NCI-H460 (cell line): ENCODE measurements at regions not wholly inside any gene's neighbourhood (a gene's known extent, or its start where the extent isn't known, plus 50 kb on each side); places are given as distances from the start of the nearest gene placed in this dataset.
"Not testable (repeated sequence)": the region's sequence is repeated elsewhere in the genome, so short reads cannot be mapped to it uniquely, and the experiment has no call there.

Experiments
- DNase-seq: peaks from one replicate; pipeline ENCODE4 v3.0.0-alpha.2; 2016; ENCODE audit warnings: low read depth; ENCODE audit errors: extremely low read depth

DNA sequence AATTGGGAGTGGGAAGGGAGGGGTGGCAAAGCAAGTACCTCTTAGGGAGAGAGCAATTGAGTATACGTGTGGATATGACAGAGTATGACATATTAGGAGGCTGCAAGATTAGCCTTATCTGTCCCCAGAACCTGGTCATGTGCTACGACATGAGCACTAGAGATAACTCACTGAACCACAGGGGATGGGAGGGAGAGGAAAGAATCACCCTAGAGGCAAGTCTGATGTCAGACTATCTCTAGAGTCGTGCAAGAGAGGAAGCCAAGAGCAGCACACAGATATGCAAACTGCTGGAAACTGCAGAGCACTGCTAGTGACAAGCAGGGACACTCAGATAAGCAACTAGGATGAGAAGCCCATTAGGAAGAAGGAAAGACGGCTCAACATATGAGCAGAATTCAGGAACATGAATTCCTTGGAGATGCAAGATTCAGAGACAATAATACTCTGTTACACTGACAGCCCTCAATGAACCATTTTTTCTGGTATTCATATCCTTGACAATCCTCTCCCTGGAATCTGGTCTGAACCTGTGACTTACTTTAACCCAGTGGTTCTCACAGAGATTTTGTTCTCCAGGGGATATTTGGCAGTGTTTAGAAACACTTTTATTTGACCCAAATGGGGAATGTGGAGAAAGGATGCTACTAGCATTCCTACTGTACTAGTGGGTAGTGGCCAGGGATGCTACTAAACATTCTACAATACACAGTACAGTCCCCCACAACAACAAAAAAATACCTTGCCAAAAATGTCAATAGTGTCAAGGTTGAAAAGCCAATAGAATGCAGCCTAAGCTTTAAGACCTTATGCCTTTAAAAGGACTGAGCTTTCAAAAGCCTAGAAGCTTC is 84.0 kb upstream of the BMP2K start:
- DNase-seq = no peak

DNA sequence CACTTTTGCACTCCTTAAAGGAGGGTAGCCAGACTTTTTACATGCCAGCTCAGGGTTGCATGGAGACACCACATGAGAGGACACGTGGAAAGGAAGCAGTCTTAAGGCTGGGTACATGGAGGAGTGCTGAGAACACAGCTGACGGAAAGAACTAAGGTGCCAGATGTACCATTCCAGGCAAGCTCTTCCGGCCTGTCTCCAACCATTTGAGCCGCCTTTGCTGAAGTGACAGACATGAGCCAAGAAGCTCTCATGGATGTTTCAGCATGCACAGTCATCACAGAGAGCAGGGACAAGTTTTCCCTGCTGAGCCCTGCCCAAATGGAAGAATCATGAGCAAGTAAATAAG is 83.4 kb upstream of the BMP2K start:
- no peak for DNase-seq

DNA sequence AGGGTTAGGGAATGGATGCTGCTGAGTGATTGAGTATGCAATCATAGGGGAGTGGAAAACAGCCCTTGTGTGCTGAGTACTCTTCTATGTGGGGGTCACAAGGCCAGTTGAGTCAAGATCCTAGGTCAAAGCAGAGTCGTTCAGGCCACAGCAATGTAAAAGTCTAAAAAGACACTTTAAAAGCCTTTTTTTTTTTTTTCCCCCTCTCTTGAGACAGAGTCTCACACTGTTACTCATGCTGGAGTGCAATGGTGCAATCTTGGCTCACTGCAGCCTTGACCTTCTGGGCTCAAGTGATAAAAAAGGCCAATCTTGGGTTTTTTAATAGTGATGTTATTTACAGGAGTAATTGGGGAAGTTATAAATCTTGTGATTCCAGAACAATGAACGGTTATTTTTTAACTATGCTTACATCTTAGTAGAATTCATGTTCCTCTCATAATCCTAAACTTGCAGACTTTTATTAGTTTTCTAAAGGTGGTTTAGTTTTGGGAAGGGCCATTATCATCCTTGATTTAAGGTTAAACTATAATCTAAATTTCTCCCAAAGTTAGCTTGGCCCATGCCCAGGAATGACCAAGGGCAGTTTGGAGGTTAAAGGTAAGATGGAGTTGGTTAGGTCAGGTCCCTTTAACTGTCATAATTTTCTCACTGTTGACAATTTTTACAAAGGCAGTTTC is 82.2 kb upstream of the BMP2K start:
- no peak for DNase-seq

DNA sequence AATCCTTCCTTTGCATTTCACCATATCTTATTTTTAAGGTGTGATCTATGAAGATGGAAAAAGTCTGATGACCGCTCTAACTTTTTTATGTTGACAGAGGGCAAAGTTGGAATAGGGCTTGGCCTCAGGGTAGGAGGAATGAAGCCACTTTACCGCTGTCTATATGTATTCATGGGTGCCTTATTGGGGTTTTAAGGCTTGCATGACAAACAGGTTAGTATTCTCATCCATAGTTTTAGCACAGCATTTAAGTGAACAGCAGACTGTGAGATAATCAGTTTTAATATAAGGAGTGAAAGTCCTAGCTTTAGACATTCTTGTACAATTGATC is 81.7 kb upstream of the BMP2K start:
- DNase-seq = no peak

DNA sequence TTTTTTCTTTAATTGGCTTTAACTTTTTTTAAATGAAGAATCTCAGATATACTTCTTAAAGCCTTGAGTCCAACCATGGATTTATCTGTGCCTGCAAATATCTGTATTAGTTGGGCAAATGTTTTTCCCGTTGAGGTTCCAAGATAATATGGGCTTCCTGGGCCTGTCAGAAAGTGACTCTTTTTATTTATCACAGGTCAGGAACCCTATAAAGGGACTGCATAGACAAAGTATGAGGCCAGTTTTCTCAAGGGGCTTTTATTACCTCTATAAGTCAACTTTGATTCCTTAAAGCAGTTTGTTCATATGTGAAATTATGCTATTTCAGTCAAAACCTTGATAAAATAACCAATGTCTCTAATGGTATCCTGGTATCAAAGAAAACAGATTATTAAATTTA is 80.2 kb upstream of the BMP2K start:
- no peak for DNase-seq

DNA sequence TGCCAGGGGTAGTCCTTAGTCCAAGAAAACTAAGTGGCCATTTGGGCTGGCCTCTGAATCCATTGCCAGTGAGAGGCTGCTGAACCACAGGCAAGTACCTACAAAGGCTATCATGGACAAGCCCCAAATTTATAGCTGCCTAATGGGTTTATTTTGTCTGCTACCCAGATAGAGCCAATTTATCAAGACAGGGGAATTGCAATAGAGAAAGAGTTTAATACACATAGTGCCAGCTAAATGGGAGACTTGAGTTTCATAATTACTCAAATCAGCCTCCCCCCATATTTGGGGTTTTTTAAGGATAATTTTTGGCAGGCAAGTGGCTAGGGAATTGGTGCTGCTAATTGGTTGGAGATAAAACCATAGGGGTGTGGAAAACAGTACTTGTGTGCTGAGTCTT is 73.1 kb upstream of the BMP2K start:
- DNase-seq = no peak

DNA sequence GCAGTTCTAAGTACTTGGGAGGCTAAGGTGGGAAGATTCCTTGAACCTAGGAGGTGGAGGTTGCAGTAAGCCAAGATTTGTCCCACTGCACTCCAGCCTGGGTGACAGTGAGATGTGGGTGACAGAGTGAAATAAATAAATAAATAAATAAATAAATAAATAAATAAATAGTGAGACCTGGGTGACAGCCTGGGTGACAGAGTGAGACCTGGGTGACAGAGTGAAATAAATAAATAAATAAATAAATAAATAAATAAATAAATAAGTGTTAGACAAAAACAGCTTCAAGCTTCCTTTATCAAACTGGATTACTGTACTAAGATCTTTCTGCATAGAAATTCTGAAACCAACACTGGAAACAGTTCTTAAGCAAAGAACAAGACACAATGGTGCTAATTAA is 71.8 kb upstream of the BMP2K start:
- DNase-seq = no peak

DNA sequence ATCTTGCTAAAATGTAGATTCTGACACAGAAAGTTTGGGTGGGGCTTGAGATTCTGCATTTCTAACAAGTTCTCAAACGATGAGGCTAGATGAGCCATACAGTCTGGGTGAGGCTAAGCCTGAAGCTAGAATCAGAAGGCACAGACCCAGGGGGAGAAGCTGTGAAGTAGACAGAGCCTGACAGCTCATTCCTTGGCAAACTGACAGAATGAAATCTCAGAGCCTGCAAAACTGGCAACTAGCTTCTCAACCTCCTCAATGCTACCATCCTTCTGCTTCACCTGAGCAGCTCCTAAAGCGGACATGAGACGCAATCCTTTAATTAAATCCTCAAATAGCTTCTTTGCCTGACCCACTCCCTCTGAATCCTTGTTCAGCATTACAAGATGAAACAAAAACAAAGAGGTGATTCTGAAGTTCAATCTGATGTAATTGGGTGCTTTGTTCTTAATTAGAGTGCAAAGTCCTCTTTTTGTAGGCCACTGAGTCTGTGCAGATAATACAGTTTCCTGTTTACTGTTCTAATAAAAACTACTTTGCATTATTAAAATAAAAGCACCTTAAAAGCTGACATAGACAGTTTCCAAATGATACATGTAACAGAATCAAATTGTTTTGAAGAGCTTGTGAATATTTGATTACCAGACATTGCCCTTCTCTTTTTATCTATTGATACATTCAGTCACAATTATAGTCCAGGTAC is 71.0 kb upstream of the BMP2K start:
- no peak for DNase-seq

DNA sequence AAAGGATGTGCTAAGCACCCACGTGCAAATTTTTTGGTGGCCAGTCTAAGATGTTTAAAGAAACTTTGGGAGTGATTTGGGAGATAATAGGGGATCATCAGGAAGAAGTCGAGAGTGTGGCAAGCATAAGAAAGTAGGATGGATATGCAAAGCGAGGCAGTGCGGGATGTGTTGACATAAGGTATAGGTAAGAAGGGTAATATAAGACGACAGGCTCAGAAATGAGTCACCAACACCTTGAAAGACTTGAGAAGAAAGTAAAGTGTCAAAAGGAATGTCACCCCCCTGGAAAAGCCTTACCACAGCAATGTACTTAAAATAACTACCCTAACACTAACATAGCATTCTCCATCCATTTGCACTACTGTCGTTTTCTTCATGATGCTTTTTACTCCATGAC is 69.8 kb upstream of the BMP2K start:
- no peak for DNase-seq

DNA sequence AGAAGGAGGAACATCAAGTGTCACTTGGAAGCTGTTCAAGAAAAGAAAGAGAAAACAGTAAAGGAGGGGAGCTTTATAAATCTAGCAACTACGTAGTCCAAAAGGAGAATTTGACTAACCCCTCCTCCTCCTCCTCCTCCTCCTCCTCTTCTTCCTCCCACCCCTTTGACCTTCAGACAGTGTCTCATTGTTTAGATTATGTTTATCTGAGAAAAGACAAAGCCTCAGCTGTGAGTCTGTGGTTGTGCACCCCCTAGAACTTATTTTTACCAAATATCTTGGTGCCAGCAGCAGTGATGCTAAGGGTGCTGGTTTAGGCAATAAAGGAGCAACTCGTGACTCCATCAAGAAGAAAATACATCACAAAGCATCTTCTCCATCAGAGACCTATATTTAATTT is 68.9 kb upstream of the BMP2K start:
- no peak for DNase-seq

DNA sequence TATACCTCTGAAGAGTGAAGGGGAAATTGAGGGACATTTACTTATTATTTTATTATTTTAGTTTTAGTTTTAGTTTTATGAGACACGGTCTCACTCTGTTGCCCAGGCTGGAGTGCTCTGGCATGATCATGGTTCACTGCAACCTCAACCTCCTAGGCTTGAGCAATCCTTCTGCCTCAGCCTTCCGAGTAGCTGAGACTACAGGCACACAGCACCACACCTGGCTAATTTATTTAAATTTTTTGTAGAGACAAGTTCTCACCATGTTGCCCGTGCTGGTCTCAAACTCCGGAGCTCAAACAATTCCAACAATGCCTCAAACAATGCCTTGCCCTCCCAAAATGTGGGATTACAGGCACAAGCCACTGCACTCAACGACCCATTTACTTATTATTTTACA is 68.4 kb upstream of the BMP2K start:
- no peak for DNase-seq

DNA sequence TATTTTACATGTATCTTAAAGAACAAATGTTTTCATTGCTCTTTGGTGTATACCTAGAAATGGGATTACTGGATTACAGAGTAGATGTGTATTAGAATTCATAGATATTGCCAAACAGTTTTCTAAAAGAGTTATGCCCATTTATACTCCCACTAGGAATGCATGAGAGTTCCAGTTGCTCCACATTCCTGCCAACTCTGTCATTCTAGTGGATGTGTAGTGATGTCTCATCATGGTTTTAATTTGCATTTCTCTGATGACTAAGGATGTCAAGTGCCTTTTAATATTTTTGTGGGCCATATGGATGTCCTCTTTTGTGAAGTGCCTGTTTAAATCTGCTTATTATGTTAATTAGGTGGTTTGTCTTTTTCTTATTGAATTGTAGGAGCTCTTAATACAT is 65.6 kb upstream of the BMP2K start:
- DNase-seq = no peak

DNA sequence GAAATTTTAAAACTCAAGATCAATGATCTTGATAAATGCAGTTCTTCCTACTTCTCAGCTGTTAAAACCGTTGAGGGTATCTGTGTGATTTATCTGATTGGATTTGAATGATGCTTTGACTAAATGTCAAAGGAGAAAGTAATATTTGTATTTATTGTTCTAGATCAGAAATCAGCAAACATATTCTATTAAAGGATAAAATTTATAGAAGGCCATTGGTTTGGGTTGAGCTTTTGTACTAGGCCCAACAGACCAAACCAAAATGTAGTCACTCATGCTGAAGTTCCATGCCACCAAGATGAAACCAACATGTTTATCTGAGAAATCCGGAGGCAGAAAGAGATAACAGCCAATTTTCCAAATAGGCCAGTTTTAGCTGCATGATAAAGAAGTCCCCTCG is 64.5 kb upstream of the BMP2K start:
- no peak for DNase-seq

DNA sequence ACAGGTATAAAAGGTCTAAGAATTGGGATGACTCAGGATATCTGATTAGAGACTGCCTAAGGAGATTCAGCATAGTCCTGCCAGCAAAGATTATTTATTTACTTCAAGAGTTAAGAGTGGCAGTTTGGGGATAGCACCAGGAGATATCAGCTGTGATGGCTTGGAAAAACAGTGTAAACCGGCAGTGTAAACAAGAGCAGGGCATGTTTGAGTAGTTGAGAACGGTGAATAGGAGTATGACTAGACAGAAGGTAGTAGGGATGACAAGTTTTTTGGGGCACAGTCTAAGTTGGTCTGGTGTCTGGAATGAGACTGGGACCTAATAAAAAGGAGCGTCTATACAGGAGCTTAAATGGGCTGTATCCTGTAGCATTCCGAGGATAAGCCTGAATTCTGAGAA is 61.6 kb upstream of the BMP2K start:
- not testable (repeated sequence) for DNase-seq

DNA sequence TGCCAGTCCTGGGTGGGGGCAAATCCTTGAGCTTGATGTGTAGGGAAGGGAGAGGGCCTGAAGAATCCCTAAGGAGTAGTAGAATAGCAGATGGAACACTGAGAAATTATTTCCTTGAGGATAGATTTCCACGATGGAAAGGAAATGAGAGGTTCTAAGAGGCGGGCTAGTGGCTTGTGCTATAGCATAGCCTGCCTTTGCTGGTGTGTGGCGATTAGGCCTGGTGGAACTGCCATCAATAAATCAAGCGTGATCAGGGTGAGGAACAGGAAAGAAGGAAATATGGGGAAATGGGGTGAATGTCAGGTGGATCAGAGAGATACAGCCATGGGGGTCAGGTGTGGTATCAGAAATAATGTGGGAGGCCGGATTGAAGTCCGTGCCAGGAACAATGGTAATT is 60.8 kb upstream of the BMP2K start:
- not testable (repeated sequence) for DNase-seq

DNA sequence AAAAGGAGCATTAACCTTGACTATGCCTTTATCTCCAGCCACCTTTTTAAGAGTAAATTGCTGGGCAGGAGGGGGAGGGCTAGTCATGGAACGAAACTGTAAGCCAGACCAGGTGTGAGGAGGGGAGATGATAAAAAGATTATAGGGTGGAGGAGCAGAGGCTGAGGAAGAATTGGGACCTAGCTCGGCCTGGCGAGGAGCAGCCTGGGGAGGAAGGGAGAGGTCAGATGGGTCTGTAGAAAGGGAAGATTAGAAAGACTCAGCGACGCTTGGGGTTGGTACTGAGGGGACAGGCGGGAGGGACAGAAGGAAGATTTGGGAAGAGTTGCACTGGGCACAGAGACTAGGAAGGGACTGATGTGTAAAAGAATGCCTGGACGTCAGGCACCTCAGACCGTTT is 58.4 kb upstream of the BMP2K start:
- DNase-seq = not testable (repeated sequence)

DNA sequence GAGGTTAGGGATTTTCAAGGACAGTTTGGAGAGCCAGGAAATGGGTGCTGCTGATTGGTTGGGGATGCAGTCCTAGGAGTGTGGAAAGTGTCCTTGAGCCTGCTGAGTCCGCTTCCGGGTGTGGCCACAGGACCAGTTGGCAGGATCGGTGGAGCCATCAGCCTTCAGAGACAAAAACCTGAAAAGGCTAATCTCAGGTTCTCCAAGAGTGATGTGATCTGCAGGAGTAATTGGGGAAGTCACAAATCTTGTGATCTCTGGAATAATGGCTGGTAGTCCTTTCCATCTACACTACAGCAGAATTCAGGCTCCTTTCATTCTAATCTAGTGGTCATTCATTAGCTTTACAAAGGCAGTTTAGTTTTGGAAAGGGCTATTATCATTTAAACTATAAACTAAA is 55.9 kb upstream of the BMP2K start:
- no peak for DNase-seq

DNA sequence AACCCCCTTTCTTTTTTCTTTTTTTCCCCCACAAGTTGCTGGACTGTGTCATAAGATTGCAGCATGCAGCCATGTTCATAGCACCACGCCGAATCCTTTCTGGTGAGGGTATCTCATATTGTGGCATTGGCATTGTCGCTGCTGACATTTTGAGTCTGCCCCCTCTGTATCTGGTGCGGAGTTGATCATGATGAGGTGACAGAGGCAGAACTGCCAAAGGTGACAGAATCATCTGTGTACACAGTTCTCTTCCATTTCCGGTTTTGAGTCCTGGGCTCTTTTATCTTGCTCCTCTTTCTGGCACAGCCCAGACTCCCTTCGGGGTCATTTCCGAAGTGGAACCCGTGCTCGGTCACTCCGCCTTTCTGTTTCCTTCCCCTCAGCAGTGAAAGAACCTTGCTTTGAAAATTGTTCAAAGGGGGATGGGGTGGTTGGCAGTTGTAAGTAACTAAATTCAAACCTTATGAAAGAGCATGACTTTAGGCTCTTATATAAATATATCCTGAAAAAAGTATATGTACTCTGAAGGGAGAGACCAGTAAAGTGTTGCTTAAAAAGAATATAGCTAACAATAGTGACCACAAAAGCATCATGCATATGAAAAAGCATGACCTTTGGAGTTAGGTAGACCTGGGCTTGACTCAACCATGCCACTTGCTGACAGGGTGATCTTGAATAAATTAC is 55.0 kb upstream of the BMP2K start:
- no peak for DNase-seq

DNA sequence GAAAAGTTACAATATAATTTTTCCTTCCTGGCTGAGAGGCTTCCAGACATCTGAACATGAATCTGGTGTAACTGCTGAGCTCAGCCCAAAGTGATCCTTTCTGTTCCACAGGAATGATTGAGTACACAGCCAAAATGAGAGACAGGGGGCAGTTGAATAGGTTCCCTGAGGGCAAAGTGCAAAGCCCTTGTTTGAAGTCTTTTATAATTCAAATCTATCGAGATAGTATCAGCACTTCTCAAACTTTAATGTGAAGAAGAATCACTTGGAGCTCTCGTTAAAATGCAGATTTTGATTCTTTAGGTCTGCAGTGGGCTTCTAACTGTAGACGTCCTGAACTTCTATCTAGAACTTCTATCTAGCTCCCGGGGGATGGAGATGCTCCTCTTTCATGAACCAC is 54.4 kb upstream of the BMP2K start:
- no peak for DNase-seq

DNA sequence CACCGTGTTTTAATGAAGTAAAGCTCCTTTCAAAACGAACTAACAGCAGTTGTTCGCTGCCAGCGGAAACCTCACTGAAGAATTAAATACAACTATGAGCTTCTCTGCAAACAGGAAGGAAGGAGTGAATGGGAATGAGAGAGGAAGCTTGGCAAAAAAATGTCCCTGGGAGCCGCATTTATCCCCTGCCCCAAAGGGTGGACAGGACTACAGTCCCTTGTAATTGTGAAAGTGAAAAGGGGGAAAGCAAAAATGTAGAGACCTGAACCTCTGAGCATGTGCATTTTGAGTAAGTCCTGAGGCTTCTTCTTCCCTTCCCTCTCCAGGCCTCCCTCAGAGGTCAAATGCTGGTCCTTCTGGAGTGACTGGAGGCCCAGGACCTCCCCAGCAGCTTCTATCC is 53.8 kb upstream of the BMP2K start:
- no peak for DNase-seq

DNA sequence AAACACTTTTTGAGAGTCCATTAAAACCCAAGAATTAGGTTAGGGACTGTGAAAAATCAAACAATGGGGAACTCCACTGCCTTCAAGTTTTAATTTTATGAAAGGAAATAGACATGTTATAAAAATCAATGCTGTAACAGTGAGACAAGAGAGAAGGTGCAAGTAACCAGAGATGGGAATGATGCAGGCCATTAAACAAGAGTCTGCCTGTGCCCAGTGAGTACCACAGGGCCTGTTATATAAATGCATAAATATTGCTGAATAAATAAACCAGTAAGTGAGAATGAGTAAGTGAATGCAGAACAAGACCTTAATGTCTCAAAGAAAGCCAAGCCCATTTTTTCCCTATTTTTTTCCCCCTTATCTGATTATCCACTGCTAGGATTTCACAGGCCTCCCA is 53.3 kb upstream of the BMP2K start:
- no peak for DNase-seq
